NCI-H1436 treated with DMSO at 0.1 percent for 48 hours (cell line): ENCODE measurements at regions not wholly inside any gene's neighbourhood (a gene's known extent, or its start where the extent isn't known, plus 50 kb on each side); places are given as distances from the start of the nearest gene placed in this dataset.

Source experiments
- DNase-seq: peaks from one replicate; lab custom pipeline; 2025; lab: John Stamatoyannopoulos, UW

GRCh38 chr3:106263546-106263945 is 394.7 kb upstream of the CBLB start:
- no peak for DNase-seq

- no peak for DNase-seq
Measured at GRCh38 chr3:106265704-106266103, 396.9 kb upstream of the CBLB start.

- no peak for DNase-seq
Measured at GRCh38 chr3:106268696-106269095, 399.9 kb upstream of the CBLB start.

- no peak for DNase-seq
Measured at GRCh38 chr3:106272302-106272701, 403.5 kb upstream of the CBLB start.

GRCh38 chr3:106275592-106275991 is 406.8 kb upstream of the CBLB start:
- DNase-seq = no peak

GRCh38 chr3:106276151-106276550 is 407.3 kb upstream of the CBLB start:
- no peak for DNase-seq

- no peak for DNase-seq
Measured at GRCh38 chr3:106276755-106277612, 408.2 kb upstream of the CBLB start.

GRCh38 chr3:106277731-106278130 is 408.9 kb upstream of the CBLB start:
- no peak for DNase-seq

- no peak for DNase-seq
Measured at GRCh38 chr3:106281221-106281620, 412.4 kb upstream of the CBLB start.

- DNase-seq = no peak
Measured at GRCh38 chr3:106282943-106283342, 414.1 kb upstream of the CBLB start.

GRCh38 chr3:106288781-106289180 is 420.0 kb upstream of the CBLB start:
- no peak for DNase-seq

GRCh38 chr3:106290304-106290997 is 421.6 kb upstream of the CBLB start:
- DNase-seq = no peak

- no peak for DNase-seq
Measured at GRCh38 chr3:106293161-106293560, 424.3 kb upstream of the CBLB start.

GRCh38 chr3:106294121-106294520 is 425.3 kb upstream of the CBLB start:
- DNase-seq = no peak

GRCh38 chr3:106296062-106296461 is 427.2 kb upstream of the CBLB start:
- no peak for DNase-seq

GRCh38 chr3:106299300-106300098 is 430.7 kb upstream of the CBLB start:
- no peak for DNase-seq

- DNase-seq = no peak
Measured at GRCh38 chr3:106302451-106303221, 433.8 kb upstream of the CBLB start.

GRCh38 chr3:106303766-106304165 is 435.0 kb upstream of the CBLB start:
- DNase-seq = no peak

GRCh38 chr3:106305127-106305526 is 436.3 kb upstream of the CBLB start:
- no peak for DNase-seq

GRCh38 chr3:106305882-106306435 is 437.1 kb upstream of the CBLB start:
- DNase-seq = no peak

- DNase-seq = no peak
Measured at GRCh38 chr3:106309274-106309673, 440.5 kb upstream of the CBLB start.
